HUES6 (cell line): ENCODE measurements at regions not wholly inside any gene's neighbourhood (a gene's known extent, or its start where the extent isn't known, plus 50 kb on each side); places are given as distances from the start of the nearest gene placed in this dataset.

Source experiments
- H3K27ac ChIP-seq: 2 replicates; pipeline ENCODE4 v1.7.0; 2013; ENCODE audit warnings: low read depth, mild to moderate bottlenecking, low read length, inconsistent platforms
- H3K27me3 ChIP-seq: 2 replicates; pipeline ENCODE4 v1.6.1; 2013; ENCODE audit warnings: low read length; ENCODE audit not compliant: control insufficient read depth, insufficient read depth
- H3K36me3 ChIP-seq: 2 replicates; pipeline ENCODE4 v1.6.1; 2013; ENCODE audit warnings: low read length; ENCODE audit not compliant: control insufficient read depth, insufficient read depth
- H3K4me1 ChIP-seq: 2 replicates; pipeline ENCODE4 v1.6.1; 2013; ENCODE audit warnings: low read length; ENCODE audit not compliant: control insufficient read depth, insufficient read depth
- H3K4me3 ChIP-seq: 2 replicates; pipeline ENCODE4 v1.5.1; 2013; ENCODE audit warnings: low read depth, low read length
- H3K9ac ChIP-seq: one replicate; pipeline ENCODE4 v1.6.1; 2013; ENCODE audit warnings: mild to moderate bottlenecking, low read length
- H3K9me3 ChIP-seq: 2 replicates; pipeline ENCODE4 v1.6.1; 2013; ENCODE audit warnings: low read depth, low read length; ENCODE audit not compliant: control insufficient read depth, insufficient read depth

DNA sequence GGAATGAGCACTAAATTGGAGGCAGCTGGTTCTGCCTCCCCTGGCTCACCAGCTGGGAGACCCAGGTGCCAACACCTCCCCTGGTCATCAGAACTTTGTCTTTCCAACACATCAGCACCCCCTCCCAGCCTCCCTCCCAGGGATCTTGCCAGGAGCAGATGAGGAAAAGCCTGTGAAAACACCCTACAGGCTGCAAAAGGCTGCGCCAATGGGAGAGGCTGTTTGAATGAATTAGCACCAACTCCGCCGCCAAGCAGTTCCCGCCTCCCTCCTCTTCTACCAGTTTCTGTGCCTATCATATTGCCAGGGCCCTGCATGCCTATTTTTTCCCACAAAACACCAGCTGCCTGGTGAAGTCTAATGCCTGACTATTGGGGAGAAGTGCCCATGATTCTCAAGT is 137.0 kb downstream of the AIPL1 start:
- Histone ChIP-seq H3K9ac (no peak overlapping the region), H3K4me3 (no peak overlapping the region), H3K36me3 (no peaks in the 10 kb centered on the region), H3K4me1 (no peaks in the 10 kb centered on the region), H3K9me3 (no peaks in the 10 kb centered on the region), H3K27ac (no peak overlapping the region), H3K27me3 (peaks cover 17% of the 10 kb centered on the region)

DNA sequence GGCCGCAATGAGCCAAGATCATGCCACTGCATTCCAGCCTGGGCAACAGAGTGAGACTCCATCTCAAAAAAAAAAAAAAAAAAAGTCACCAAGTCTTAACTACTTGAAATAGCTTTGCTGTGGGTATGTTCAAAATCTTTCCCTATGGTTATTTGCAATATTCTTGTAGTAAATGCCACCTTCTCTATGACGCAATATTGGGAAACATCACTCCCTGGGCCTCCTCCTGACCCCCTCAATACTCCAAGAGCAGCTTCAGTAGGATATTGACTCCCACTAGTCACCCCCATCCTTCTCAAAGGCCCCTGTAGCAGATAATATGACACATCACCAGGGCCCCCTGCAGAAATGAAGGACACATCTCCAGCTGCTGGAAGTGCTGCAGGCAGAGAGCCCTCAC is 137.8 kb downstream of the AIPL1 start:
- Histone ChIP-seq H3K4me3 (no peak overlapping the region), H3K36me3 (no peaks in the 10 kb centered on the region), H3K4me1 (no peaks in the 10 kb centered on the region), H3K27me3 (peaks cover 16% of the 10 kb centered on the region), H3K9ac (no peak overlapping the region), H3K27ac (no peak overlapping the region), H3K9me3 (no peaks in the 10 kb centered on the region)

DNA sequence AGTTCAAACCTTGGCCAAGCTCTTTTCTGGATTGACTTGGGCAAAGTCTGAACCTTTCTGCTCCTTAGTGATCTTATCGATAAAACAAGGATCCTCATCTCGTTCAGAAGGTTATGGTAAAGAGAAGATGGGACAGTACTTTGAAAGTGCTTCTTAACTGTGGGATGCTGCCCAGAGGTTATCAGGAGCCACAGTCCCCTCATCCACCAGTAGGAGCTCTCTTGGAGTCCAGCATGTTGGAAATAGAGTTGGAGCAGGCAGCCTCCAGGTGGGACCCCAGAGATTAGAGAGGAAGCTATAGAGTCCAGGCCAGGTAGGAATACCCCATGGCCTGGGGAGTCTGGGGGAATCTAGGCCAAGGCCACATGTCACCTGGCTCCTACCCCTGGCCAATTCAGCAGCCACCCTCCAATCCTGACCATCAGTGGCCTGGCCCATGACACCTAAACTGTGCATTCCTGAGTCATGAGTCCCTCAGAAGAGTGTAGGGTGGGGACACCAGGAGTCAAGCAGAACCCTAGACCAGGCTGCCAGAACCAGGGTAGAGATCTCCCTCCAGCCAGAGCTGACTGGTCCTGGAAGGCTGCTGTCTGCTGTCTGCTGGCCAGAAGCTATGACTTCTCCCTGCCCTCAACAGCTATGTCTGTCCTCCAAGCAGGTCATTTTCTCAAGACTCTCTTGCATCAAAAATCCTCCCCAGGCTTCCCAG is 144.3 kb downstream of the AIPL1 start:
- no peak overlapping the region for H3K9ac ChIP-seq

DNA sequence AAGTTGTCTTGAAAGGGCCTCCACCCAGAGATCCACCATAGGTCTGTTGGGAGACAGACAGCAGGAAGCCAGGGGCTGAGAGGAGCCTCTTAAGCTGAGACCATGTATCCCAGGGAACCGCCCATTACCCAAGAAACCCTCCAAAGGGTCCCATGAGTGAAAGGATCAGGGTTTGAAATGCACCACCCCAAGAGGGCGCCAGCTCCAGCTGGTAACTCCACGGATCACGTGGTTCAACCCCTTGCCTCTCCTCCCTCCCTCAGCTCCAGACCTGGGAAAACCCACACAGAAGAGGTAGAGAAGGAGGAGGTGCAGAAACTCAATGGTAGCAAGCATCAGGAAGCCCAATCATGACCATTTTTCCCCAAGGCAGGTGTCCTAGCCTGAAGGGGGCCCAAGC is 148.7 kb downstream of the AIPL1 start:
- Histone ChIP-seq H3K27ac (no peak overlapping the region), H3K27me3 (no peaks in the 10 kb centered on the region), H3K4me3 (no peak overlapping the region), H3K4me1 (no peaks in the 10 kb centered on the region), H3K9me3 (no peaks in the 10 kb centered on the region), H3K36me3 (no peaks in the 10 kb centered on the region), H3K9ac (no peak overlapping the region)

More for the DNA sequence above, 144.3 kb downstream of the AIPL1 start:
- Histone ChIP-seq H3K36me3 (no peaks in the 10 kb centered on the region), H3K9me3 (no peaks in the 10 kb centered on the region), H3K27me3 (no peaks in the 10 kb centered on the region), H3K4me1 (no peaks in the 10 kb centered on the region), H3K27ac (no peak overlapping the region), H3K4me3 (no peak overlapping the region)

DNA sequence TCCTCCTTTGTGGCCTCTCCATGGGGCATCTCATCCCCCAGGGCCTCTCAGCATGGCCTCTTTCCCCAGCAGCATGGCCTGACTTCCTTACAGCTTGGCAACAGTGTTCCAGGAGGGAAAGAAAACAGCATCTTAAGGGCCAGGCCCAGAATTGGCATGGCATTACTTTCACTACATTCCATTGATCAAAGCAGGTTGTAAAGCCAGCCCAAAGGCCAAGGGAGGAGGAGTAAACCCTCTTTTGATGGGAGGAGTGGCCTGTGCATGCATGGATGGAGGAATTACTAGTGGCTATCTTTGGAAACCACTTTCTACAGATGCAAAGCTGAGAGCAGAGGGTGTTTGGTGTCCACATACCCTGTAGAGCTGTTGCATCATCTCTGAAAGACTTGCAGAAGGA is 149.4 kb downstream of the AIPL1 start:
- Histone ChIP-seq H3K9me3 (no peaks in the 10 kb centered on the region), H3K27me3 (no peaks in the 10 kb centered on the region), H3K4me3 (no peak overlapping the region), H3K27ac (no peak overlapping the region), H3K36me3 (no peaks in the 10 kb centered on the region), H3K9ac (no peak overlapping the region), H3K4me1 (no peaks in the 10 kb centered on the region)

DNA sequence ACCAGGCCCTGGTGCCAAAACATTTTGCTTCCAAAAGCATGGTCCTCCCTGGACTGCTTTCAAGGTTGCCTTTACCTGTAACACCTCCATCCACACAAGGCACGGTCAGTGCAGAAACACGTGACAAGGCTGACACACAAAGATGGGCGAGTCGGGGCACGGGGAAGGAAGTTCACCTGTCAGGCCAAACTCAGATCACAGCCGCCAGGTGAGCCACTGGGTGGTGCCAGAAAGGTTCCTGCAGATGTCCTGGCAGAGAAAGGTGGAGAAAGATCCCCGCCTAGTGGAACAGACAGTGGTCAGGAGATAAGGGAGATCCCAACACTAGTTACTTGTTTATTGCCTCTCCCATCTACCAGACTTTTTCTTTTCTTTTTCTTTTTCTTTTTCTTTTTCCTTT is 155.3 kb downstream of the AIPL1 start:
- Histone ChIP-seq H3K27ac (no peak overlapping the region), H3K27me3 (no peaks in the 10 kb centered on the region), H3K36me3 (no peaks in the 10 kb centered on the region)

DNA sequence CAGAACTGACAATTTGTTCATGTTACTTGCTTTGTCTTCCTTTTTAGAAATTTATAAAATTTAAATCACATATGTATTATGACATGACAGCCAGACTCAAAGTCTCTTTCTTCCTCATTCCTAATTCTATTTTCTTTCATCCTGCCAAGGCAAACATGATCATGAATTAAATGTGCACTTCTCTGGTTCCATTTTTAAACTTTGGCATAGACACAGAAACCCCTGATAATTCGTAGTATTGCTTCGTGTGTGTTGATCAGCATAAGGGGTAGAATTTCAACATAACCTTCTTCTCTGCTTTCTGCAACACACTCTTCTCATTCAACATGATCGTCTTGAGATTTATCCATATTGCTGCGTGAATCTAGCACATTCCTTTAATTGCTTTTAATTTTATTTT is 156.5 kb downstream of the AIPL1 start:
- Histone ChIP-seq H3K36me3 (no peaks in the 10 kb centered on the region), H3K9ac (no peak overlapping the region), H3K4me3 (no peak overlapping the region), H3K27ac (no peak overlapping the region), H3K4me1 (no peaks in the 10 kb centered on the region), H3K9me3 (no peaks in the 10 kb centered on the region), H3K27me3 (no peaks in the 10 kb centered on the region)

More for the DNA sequence above, 155.3 kb downstream of the AIPL1 start:
- H3K9ac ChIP-seq, result no peak overlapping the region
- H3K4me1 ChIP-seq, result no peaks in the 10 kb centered on the region
- H3K9me3 ChIP-seq, result no peaks in the 10 kb centered on the region
- H3K4me3 ChIP-seq, result no peak overlapping the region

DNA sequence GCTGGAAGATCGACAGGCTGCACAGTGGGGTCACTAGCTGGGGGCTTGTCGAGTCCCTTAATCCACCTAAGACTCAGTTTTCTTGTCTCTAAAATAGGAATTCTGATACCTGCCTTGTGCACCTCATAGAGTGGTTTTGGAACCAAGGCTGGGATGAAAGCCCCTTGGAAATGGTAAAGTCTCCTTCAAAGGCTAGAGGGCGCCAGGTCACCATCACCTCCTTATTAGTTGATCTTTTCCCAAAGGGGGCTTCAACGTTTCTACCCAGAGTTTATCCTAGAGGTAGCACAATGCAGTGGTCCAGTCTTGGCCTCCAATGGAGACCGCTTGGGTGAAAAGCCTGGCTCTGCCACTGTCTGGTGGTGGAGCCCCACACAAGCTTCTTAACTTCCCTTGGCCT is 158.2 kb downstream of the AIPL1 start:
- Histone ChIP-seq H3K27me3 (peaks cover 4% of the 10 kb centered on the region; the same call in 1 of the 2 replicates), H3K4me1 (no peaks in the 10 kb centered on the region), H3K36me3 (no peaks in the 10 kb centered on the region), H3K4me3 (no peak overlapping the region), H3K27ac (no peak overlapping the region), H3K9ac (no peak overlapping the region), H3K9me3 (no peaks in the 10 kb centered on the region)

DNA sequence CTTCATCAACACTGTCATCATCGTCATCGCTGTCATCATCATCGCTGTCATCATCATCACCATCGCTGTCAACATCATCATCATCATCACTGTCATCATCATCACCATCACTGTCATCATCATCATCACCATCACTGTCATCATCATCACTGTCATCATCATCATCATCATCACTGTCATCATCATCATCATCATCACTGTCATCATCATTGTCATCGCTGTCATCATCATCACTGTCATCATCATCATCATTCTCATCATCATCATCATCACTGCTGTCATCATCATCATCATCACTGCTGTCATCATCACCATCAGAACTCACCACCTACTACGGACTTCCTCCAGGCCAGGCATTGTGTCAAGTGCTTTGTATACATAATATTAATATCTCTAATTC is 160.6 kb downstream of the AIPL1 start:
- Histone ChIP-seq H3K27me3 (peaks cover 4% of the 10 kb centered on the region; the same call in 1 of the 2 replicates), H3K4me1 (no peaks in the 10 kb centered on the region), H3K9ac (no peak overlapping the region), H3K4me3 (no peak overlapping the region), H3K36me3 (no peaks in the 10 kb centered on the region), H3K9me3 (no peaks in the 10 kb centered on the region), H3K27ac (no peak overlapping the region)

DNA sequence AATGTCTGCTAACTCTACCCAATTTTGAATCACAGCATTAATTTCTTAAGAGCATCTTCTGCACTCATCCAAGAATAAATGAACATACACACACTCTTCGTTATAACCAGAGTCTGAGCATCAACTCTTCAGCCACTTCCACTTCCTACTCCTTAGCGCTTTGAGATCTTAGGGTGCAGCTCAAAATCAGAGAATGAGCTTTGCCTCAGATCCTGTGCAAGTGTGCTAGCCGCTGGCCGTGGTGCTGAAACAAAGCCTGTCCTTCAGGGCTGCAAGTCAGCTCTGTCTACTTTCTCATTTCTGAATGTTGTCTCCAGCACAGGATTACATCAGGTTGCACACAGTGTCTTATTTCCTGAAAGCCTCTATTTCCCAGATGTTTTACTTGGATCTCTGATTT is 165.4 kb downstream of the AIPL1 start:
- no peaks in the 10 kb centered on the region for H3K4me1 ChIP-seq
- H3K9ac ChIP-seq, result no peak overlapping the region
- no peaks in the 10 kb centered on the region for H3K36me3 ChIP-seq
- peaks cover 4% of the 10 kb centered on the region; the same call in 1 of the 2 replicates for H3K27me3 ChIP-seq
- H3K9me3 ChIP-seq, result peaks cover 7% of the 10 kb centered on the region; the same call in 1 of the 2 replicates
- no peak overlapping the region for H3K27ac ChIP-seq
- H3K4me3 ChIP-seq, result no peak overlapping the region

DNA sequence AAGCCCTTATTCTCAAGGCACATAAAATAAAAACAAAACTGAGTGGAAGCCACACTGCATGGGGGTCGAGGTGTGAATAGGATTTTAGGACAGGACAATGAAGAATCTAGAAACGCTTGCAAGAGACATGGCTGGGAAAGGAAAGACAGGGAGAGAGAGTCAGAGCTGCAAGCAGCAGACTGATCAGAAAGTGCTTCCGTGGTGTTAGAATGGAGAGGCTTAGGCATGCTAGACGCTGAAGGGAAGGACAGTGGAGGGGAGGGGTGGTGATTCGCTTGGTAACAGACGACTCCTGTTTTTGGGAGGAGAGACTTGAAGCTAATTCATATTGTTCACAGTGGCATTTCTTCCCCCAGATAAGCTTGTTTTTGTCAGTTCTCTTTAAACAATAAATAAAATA is 173.5 kb downstream of the AIPL1 start:
- H3K4me1 ChIP-seq, result peaks cover 34% of the 10 kb centered on the region
- H3K27me3 ChIP-seq, result no peaks in the 10 kb centered on the region
- no peaks in the 10 kb centered on the region for H3K36me3 ChIP-seq
- H3K9ac ChIP-seq, result no peak overlapping the region
- H3K4me3 ChIP-seq, result no peak overlapping the region
- H3K9me3 ChIP-seq, result peaks cover 7% of the 10 kb centered on the region; the same call in 1 of the 2 replicates
- no peak overlapping the region for H3K27ac ChIP-seq
